SK-N-SH (cell line): ENCODE measurements at regions not wholly inside any gene's neighbourhood (a gene's known extent, or its start where the extent isn't known, plus 50 kb on each side); places are given as distances from the start of the nearest gene placed in this dataset.

Experiments used
- CTCF ChIA-PET: fragments of 300-600, 350-600 bp; formaldehyde crosslinking; extraction: SDS; loops from one replicate; lab custom pipeline; 2021; lab: Yijun Ruan, JAX
- POLR2A ChIA-PET: fragments of 350-600 bp; sonication (Branson Sonifier 250); formaldehyde crosslinking; extraction: SDS; loops from one replicate; lab custom pipeline; 2020; ENCODE audit warnings: antibody characterized with exemption, inconsistent platforms; lab: Yijun Ruan, JAX
- DNase-seq: peaks from one replicate; pipeline ENCODE4 v3.0.0; 2012
- H2AFZ ChIP-seq: fragments of 200-600 bp; sonication (generic); 2 replicates; pipeline ENCODE4 v1.8.1; 2016; ENCODE audit warnings: antibody characterized with exemption, mild to moderate bottlenecking, low read depth
- H3F3A ChIP-seq: fragments of 200-600 bp; sonication (generic); replicated peaks from 2 replicates; pipeline ENCODE3; 2016; ENCODE audit warnings: antibody characterized with exemption, mild to moderate bottlenecking; ENCODE audit not compliant: insufficient read depth
- H3K27ac ChIP-seq, 2 experiments: fragments of 200-500 bp in 1 of 2; fragments of 200-600 bp in 1 of 2; sonication (Bioruptor generic) in 1 of 2; sonication (generic), shearing (Covaris generic) in 1 of 2; 2 replicates each; pipeline versions ENCODE4 v1.5.1 to v1.6.1; 2014 to 2016; ENCODE audit warnings: low read depth in 2 of 2, inconsistent platforms in 1 of 2, low read length in 1 of 2, mild to moderate bottlenecking in 1 of 2, mixed read lengths in 1 of 2
- H3K27me3 ChIP-seq: fragments of 200-600 bp; sonication (generic), shearing (Covaris generic); 2 replicates; pipeline ENCODE4 v1.6.1; 2016; ENCODE audit warnings: mixed run types; ENCODE audit not compliant: insufficient read depth
- H3K36me3 ChIP-seq, 2 experiments: fragments of 200-500 bp in 1 of 2; fragments of 200-600 bp in 1 of 2; sonication (Bioruptor generic) in 1 of 2; sonication (generic) in 1 of 2; replicated peaks in 1 of 2; 2 replicates each; pipeline versions ENCODE3 to v1.5.1; 2014 to 2016; ENCODE audit warnings: low read length in 1 of 2, mild to moderate bottlenecking in 1 of 2; ENCODE audit not compliant: insufficient read depth in 2 of 2, control insufficient read depth in 1 of 2
- H3K4me1 ChIP-seq, 2 experiments: fragments of 200-500 bp in 1 of 2; fragments of 200-600 bp in 1 of 2; sonication (Bioruptor generic) in 1 of 2; sonication (generic), shearing (Covaris generic) in 1 of 2; 2 replicates each; pipeline versions ENCODE4 v1.5.1 to v1.6.1; 2014 to 2016; ENCODE audit warnings: low read depth in 1 of 2, low read length in 1 of 2, mixed run types in 1 of 2; ENCODE audit not compliant: insufficient read depth in 2 of 2, control insufficient read depth in 1 of 2
- H3K4me2 ChIP-seq: fragments of 200-600 bp; sonication (generic), shearing (Covaris generic); 2 replicates; pipeline ENCODE4 v1.6.1; 2017; ENCODE audit warnings: mixed run types
- H3K4me3 ChIP-seq, 2 experiments: fragments of 200-500 bp in 1 of 2; fragments of 200-600 bp in 1 of 2; sonication (Bioruptor generic) in 1 of 2; sonication (generic), shearing (Covaris generic) in 1 of 2; 2 replicates each; pipeline versions ENCODE4 v1.5.1 to v1.8.1; 2014 to 2016; ENCODE audit warnings: low read depth in 2 of 2, inconsistent platforms in 1 of 2, low read length in 1 of 2, mild to moderate bottlenecking in 1 of 2, mixed read lengths in 1 of 2, moderate library complexity in 1 of 2
- H3K79me2 ChIP-seq: fragments of 200-600 bp; sonication (generic); 2 replicates; pipeline ENCODE4 v1.8.1; 2017; ENCODE audit warnings: mild to moderate bottlenecking; ENCODE audit not compliant: insufficient read depth
- H3K9ac ChIP-seq: fragments of 200-600 bp; sonication (generic); 2 replicates; pipeline ENCODE4 v1.6.1; 2017; ENCODE audit warnings: mixed run types
- H3K9me2 ChIP-seq: fragments of 200-600 bp; sonication (generic); 2 replicates; pipeline ENCODE4 v1.6.1; 2017; ENCODE audit warnings: mixed run types
- H3K9me3 ChIP-seq: fragments of 200-600 bp; sonication (generic); 2 replicates; pipeline ENCODE4 v1.6.1; 2017; ENCODE audit warnings: mixed run types, mild to moderate bottlenecking, moderate library complexity
- H4K20me1 ChIP-seq: fragments of 200-600 bp; sonication (generic); 2 replicates; pipeline ENCODE4 v1.6.1; 2017; ENCODE audit warnings: mild to moderate bottlenecking, mixed run types; ENCODE audit not compliant: insufficient read depth
- CHD2 ChIP-seq: fragments of 150-350 bp; IDR thresholded peaks from 2 replicates; pipeline ENCODE4 v1.6.1; 2018; ENCODE audit warnings: low read length; ENCODE audit not compliant: partially characterized antibody
- ELF1 ChIP-seq: IDR thresholded peaks from 2 replicates; pipeline ENCODE4 v1.4.0; 2012
- EP300 ChIP-seq, 2 experiments: IDR thresholded peaks; 2 replicates each; pipeline versions ENCODE4 v1.4.0 to v1.6.1; 2012; ENCODE audit warnings: borderline replicate concordance in 1 of 2, low read depth in 1 of 2, low read length in 1 of 2
- EZH2phosphoT487 ChIP-seq: fragments of 200-600 bp; sonication (generic); IDR thresholded peaks from 2 replicates; pipeline ENCODE4 v1.6.1; 2017; ENCODE audit warnings: low read depth, mixed run types, mild to moderate bottlenecking, antibody characterized with exemption, moderate library complexity, borderline replicate concordance
- FOXM1 ChIP-seq: IDR thresholded peaks from 2 replicates; pipeline ENCODE4 v1.4.0; 2012; ENCODE audit warnings: low read depth, mild to moderate bottlenecking
- GATA2 ChIP-seq: sonication (generic); formaldehyde crosslinking; IDR thresholded peaks from 2 replicates; pipeline ENCODE4 v1.5.0; 2020; ENCODE audit warnings: mild to moderate bottlenecking, missing genetic modification reagents
- JUND ChIP-seq: IDR thresholded peaks from 2 replicates; pipeline ENCODE4 v1.4.0; 2012
- MEF2A ChIP-seq: IDR thresholded peaks from 2 replicates; pipeline ENCODE4 v1.4.0; 2012; ENCODE audit warnings: low read depth, borderline replicate concordance
- MXI1 ChIP-seq: IDR thresholded peaks from 2 replicates; pipeline ENCODE4 v1.6.1; 2012; ENCODE audit warnings: mild to moderate bottlenecking, low read depth, low read length, improper control_type of control experiment
- NFIC ChIP-seq: IDR thresholded peaks from 2 replicates; pipeline ENCODE4 v1.4.0; 2012; ENCODE audit warnings: borderline replicate concordance
- NRF1 ChIP-seq: IDR thresholded peaks from 2 replicates; pipeline ENCODE4 v1.6.1; 2012; ENCODE audit warnings: low read depth, mild to moderate bottlenecking, low read length
- PBX3 ChIP-seq: IDR thresholded peaks from 2 replicates; pipeline ENCODE4; 2012
- RAD21 ChIP-seq: IDR thresholded peaks from 2 replicates; pipeline ENCODE4 v1.6.1; 2012; ENCODE audit warnings: mild to moderate bottlenecking, low read length
- RCOR1 ChIP-seq: fragments of 150-350 bp; IDR thresholded peaks from 2 replicates; pipeline ENCODE4 v1.6.1; 2017; ENCODE audit warnings: antibody characterized with exemption, low read length
- REST ChIP-seq: IDR thresholded peaks from 2 replicates; pipeline ENCODE4 v1.6.1; 2012; ENCODE audit warnings: mild to moderate bottlenecking, low read depth, low read length, moderate library complexity
- RXRA ChIP-seq: IDR thresholded peaks from 2 replicates; pipeline ENCODE4 v1.4.0; 2012; ENCODE audit warnings: low read depth, mild to moderate bottlenecking, borderline replicate concordance
- SMC3 ChIP-seq: IDR thresholded peaks from 2 replicates; pipeline ENCODE4 v1.6.1; 2012; ENCODE audit warnings: low read depth, low read length, improper control_type of control experiment
- TCF12 ChIP-seq: IDR thresholded peaks from 2 replicates; pipeline ENCODE4 v1.4.0; 2012
- TEAD4 ChIP-seq: IDR thresholded peaks from 2 replicates; pipeline ENCODE4 v1.4.0; 2012; ENCODE audit warnings: mild to moderate bottlenecking, borderline replicate concordance; ENCODE audit not compliant: insufficient read depth
- USF1 ChIP-seq: IDR thresholded peaks from 2 replicates; pipeline ENCODE4 v1.4.0; 2012; ENCODE audit warnings: low read depth, borderline replicate concordance
- USF2 ChIP-seq: fragments of 150-350 bp; IDR thresholded peaks from 2 replicates; pipeline ENCODE4 v1.6.1; 2017; ENCODE audit warnings: antibody characterized with exemption, low read length, low read depth, borderline replicate concordance
- YY1 ChIP-seq: IDR thresholded peaks from 2 replicates; pipeline ENCODE4 v1.4.0; 2012; ENCODE audit warnings: low read depth, mild to moderate bottlenecking
- WGBS: methylation state at CpG from one replicate; pipeline ENCODE4 v1.1.6; 2017; ENCODE audit warnings: low lambda C conversion rate; 5-methylcytosine and 5-hydroxymethylcytosine counted together

DNA sequence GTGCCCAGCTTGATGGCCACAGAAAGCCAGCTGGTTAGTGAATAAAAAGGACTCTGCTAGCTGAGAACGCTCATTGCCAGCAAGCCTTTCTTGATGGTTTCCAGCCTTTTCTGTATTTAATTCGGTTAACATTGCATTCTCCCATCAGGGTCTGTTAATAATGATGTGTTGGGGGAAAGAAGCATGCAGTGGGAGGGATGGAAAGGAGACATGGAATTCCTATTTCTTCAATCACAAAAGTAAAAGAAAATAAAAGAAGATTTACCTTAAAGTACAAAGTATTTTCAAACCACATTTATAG lies 141.9 kb upstream of the RBBP8 start:
- POLR2A ChIA-PET: no interaction called here
- H3K9me3 ChIP-seq: no peaks in the 10 kb centered on the region
- no peaks in the 10 kb centered on the region for H4K20me1 ChIP-seq
- no peak for TF ChIP-seq RCOR1
- TF ChIP-seq USF2: no peak
- no peak for TF ChIP-seq TEAD4
- TF ChIP-seq REST: no peak
- TF ChIP-seq RAD21: no peak
- no peak for TF ChIP-seq SMC3
- TF ChIP-seq ELF1: no peak
- no peak for TF ChIP-seq RXRA
- TF ChIP-seq NFIC: no peak
- TF ChIP-seq GATA2: no peak
- no peak for TF ChIP-seq YY1
- no peak for TF ChIP-seq EZH2phosphoT487
- no peak overlapping the region for H2AFZ ChIP-seq
- H3K4me1 ChIP-seq: no peaks in the 10 kb centered on the region
- H3K9ac ChIP-seq: no peak overlapping the region
- H3K4me2 ChIP-seq: no peak overlapping the region
- 12% methylated on average over 2 of the region's 2 CpGs for WGBS
- no peaks in the 10 kb centered on the region for H3K79me2 ChIP-seq
- H3K27ac ChIP-seq: no peak overlapping the region
- CTCF ChIA-PET: interaction anchor here (4.4 kb wide), 1 partner anchor 9 kb away, joined by 22 read pairs; no protein-coding TSS in a partner anchor
- no peaks in the 10 kb centered on the region for H3K36me3 ChIP-seq
- H3F3A ChIP-seq: no peaks in the 10 kb centered on the region
- H3K27me3 ChIP-seq: peaks cover 28% of the 10 kb centered on the region
- DNase-seq: no peak
- no peak overlapping the region for H3K4me3 ChIP-seq
- H3K9me2 ChIP-seq: no peaks in the 10 kb centered on the region

- H3K9me3 ChIP-seq: no peaks in the 10 kb centered on the region
- no peak for TF ChIP-seq JUND
- TF ChIP-seq CHD2: no peak
- no peak for TF ChIP-seq MXI1
- TF ChIP-seq ELF1: no peak
- TF ChIP-seq NRF1: no peak
- no peak for TF ChIP-seq RXRA
- TF ChIP-seq EP300 (IDR thresholded peaks at IDR 0.05; ENCODE audit: borderline replicate concordance in 1 of 2, low read depth in 1 of 2, low read length in 1 of 2): no peak
- TF ChIP-seq USF1: no peak
- TF ChIP-seq FOXM1: no peak
- no peak for TF ChIP-seq USF2
- TF ChIP-seq MEF2A: no peak
- no peak for TF ChIP-seq EZH2phosphoT487
- no peak for TF ChIP-seq PBX3
- TF ChIP-seq TCF12: no peak
- TF ChIP-seq RCOR1: no peak
- no peak for TF ChIP-seq SMC3
- TF ChIP-seq RAD21: no peak
- 53% methylated on average over 4 of the region's 4 CpGs for WGBS
- H4K20me1 ChIP-seq: no peaks in the 10 kb centered on the region
- no peaks in the 10 kb centered on the region for H3K79me2 ChIP-seq
- H3K4me2 ChIP-seq: no peak overlapping the region
- H3K4me1 ChIP-seq: no peaks in the 10 kb centered on the region; a peak in 2 of 4 replicates
- ChIA-PET CTCF (no interaction called here), POLR2A (no interaction called here)
- H3F3A ChIP-seq: peaks cover 3% of the 10 kb centered on the region
- no peak overlapping the region for H3K27ac ChIP-seq
- H3K9ac ChIP-seq: no peak overlapping the region
- no peak overlapping the region for H2AFZ ChIP-seq
- DNase-seq: no peak
- no peak overlapping the region for H3K4me3 ChIP-seq
- no peaks in the 10 kb centered on the region for H3K36me3 ChIP-seq
- no peaks in the 10 kb centered on the region for H3K9me2 ChIP-seq
- peaks cover 9% of the 10 kb centered on the region; the same call in 1 of the 2 replicates for H3K27me3 ChIP-seq
Observed at GRCh38 chr18:22796113-22796512, 137.0 kb upstream of the RBBP8 start.
